ENCODE measurements at regions not wholly inside any gene's neighbourhood (a gene's known extent, or its start where the extent isn't known, plus 50 kb on each side); places are given as distances from the start of the nearest gene placed in this dataset.
"Not testable (repeated sequence)": the region's sequence is repeated elsewhere in the genome, so short reads cannot be mapped to it uniquely, and the experiment has no call there.

DNA sequence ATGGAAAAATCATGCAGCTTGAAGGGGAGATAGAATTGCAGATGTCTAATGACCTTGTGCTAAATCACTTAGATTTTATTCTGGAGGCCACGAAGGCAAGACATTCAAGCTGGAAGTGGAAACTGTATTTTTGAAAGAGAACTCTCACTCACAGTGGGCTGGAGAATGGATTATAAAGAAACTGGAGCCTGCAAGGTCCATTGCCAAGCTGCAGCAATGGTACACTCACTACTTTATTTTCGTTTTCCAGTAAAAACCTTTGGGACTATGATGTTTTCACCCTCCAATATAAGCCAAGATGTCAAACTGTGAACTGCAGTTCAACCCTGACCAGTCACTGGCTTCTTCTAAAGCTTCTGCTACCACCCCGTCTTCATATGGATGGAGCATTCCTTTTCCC, 62.0 kb downstream of the SKIDA1 start:
- DNase-seq (ENCODE audit: low read depth): no peak

- DNase-seq (ENCODE audit: low read depth): no peak
These were observed 67.2 kb downstream of the SKIDA1 start for GRCh38 chr10:21458126-21458871.

DNA sequence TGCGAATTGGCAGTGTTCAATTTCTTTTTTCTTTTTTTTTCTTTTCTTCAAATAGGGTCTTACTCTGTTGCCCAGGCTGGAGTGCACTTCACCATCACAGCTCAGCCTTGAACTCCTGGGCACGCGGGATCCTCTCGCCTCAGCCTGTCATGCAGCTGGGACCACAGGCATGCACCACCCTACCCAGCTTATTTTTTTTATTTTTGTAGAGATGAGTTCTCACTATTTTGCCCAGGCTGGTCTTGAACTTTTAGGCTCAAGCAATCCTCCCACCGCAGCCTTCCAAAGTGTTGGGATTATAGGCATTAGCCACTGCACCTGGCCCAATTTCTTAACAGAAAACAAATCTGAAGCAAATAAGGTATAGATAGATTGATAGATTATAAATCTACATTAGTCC, 69.3 kb downstream of the SKIDA1 start:
- DNase-seq (ENCODE audit: low read depth): no peak

DNA sequence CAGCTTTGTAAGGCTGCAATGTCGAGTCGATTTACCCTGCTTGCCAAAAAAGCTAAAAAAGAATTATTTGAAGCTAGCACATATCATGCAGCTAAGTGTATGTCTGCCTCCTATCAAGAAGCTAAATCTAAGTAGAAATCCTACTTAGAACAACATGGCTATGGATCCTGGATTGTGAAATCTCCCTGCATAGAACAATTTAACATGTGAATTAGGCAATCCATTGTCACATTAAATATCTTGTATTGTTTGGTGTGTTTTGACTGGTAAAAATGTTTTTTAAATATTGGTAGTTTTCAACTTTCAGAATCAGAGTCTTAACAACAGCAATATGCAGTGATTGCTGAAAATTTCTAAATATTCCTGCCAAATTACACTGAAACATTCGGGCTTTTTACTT, 73.3 kb downstream of the SKIDA1 start:
- DNase-seq (ENCODE audit: low read depth): peak; percentile 8

DNA sequence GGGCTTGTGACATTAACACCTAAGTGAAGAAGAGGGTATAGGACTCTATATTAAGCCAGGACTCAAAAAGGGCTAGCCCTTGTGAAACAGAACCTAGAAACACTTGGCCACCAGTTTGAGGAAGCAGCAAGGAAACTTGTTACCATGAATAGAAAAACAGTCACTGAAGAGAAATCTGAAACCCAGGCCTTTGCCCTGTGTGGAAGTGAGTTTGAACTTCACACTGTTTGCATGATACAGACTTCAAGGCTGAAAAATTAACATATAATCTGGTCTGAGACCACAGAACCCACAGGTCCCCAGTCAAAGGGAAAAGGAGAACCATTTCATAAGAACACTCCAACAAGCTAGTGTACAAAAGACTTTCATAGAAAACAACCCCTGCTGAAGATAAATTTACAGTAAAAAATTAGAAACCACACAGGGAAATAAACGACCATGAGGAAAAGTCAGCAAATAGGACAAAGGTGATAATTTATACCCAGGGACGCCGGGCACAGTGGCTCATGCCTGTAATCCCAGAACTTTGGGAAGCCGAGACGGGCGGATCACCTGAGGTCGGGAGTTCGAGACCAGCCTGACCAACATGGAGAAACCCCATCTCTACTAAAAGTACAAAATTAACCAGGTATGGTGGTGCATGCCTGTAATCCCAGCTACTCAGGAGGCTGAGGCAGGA, 76.1 kb downstream of the SKIDA1 start:
- DNase-seq (ENCODE audit: low read depth): peak; percentile 8

- DNase-seq (ENCODE audit: low read depth): no peak
These were observed 80.3 kb downstream of the SKIDA1 start for GRCh38 chr10:21445163-21445562.

GRCh38 chr10:21441625-21442024, 83.9 kb downstream of the SKIDA1 start:
- no peak for DNase-seq (ENCODE audit: low read depth)

DNA sequence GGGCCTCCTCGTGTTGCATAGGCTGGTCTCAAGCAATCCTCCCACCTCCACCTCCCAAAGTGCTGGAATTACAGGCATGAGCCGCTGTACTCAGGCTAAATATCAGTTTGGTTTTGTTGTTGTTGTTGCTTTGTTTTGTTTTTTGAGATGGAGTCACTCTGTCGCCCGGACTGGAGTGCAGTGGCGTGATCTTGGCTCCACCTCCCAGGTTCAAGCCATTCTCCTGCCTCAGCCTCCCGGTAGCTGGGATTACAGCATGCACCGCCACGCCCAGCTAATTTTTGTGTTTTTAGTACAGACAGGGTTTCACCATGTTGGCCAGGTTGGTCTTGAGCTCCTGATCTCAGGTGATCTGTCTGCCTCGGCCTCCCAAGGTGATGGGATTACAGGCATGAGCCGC, 86.6 kb downstream of the SKIDA1 start:
- not testable (repeated sequence) for DNase-seq (ENCODE audit: low read depth)

GRCh38 chr10:21437770-21438382, 87.6 kb downstream of the SKIDA1 start:
- DNase-seq (ENCODE audit: low read depth): no peak

- DNase-seq (ENCODE audit: low read depth): no peak
These were observed 93.2 kb downstream of the SKIDA1 start for GRCh38 chr10:21432266-21432665.

DNA sequence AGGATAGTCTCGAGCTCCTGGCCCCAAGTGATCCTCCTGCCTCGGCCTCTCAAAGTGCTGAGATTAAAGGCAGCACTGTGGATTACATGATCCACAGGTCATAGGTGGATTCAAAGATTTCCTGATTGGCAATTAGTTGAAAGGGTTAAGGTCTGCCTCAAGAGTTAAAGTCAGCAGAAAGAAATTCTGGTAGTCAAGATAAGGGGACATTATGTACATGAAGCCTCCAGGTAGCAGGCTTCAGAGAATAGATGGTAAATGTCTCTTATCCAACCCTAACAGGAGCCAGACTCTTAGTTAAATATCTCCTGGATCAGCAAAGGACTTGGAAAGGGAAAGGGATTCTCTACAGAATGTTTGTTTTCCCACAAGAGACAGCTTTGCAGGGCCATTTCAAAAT, 93.7 kb downstream of the SKIDA1 start:
- DNase-seq (ENCODE audit: low read depth): no peak

DNA sequence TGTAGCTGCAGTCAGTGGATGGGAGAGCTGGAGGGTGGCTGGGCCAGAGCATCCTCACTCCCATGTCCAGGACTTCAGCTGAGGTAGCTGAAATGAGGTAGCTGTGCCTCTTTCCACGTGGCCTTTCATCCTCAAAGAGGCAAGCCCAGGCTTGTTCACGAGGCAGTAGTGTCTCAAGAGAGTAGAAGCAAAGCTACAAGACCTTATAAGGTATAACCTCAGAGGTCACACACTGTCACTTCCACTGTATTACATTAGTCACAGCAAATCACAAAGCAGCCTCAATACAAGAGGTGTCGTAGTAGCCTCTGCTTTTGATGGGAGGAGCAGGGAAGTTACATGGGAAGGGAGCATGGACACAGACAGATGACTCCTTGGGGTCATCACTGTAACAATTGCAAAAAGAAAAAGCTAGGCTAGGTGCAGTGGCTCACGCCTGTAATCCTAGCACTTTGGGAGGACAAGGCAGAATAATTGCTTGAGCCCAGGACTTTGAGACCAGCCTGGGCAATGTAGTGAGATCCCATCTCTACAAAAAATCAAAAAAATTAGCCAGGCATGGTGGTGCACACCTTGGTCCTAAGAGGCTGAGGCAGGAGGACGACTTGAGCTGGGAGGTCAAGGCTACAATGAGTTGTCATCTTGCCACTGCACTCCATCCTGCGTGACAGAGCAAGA, 97.5 kb downstream of the SKIDA1 start:
- peak; percentile 31 for DNase-seq (ENCODE audit: low read depth)

- DNase-seq (ENCODE audit: low read depth): no peak
These were observed 101.0 kb downstream of the SKIDA1 start for GRCh38 chr10:21424459-21424861.

- DNase-seq (ENCODE audit: low read depth): no peak
These were observed 101.6 kb downstream of the SKIDA1 start for GRCh38 chr10:21423850-21424249.

- no peak for DNase-seq (ENCODE audit: low read depth)
These were observed 102.1 kb downstream of the SKIDA1 start for GRCh38 chr10:21423338-21423737.

GRCh38 chr10:21421794-21422193, 103.7 kb downstream of the SKIDA1 start:
- DNase-seq (ENCODE audit: low read depth): no peak

DNA sequence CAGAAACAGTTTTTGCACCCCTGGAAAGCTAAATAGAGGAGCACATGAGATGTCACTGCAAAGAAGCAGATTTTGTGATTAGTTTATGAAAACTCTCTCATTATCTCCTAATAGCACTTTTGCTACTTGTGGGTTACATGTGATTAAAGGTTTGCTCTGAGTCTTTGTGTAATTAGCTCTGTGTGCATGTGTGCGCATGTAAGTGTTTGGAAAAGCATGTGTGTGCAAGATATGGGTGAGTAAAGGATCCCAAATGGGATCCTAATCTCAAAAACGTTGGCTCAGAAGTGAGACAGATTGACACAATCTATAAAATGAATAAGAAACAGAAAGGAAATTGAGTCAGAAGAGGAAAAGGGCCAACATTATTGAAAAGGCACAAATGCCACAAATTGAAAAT, 104.5 kb downstream of the SKIDA1 start:
- no peak for DNase-seq (ENCODE audit: low read depth)

GRCh38 chr10:21418981-21419576, 106.4 kb downstream of the SKIDA1 start:
- DNase-seq (ENCODE audit: low read depth): peak; percentile 43

- no peak for DNase-seq (ENCODE audit: low read depth)
These were observed 108.2 kb downstream of the SKIDA1 start for GRCh38 chr10:21417172-21417712.

GRCh38 chr10:21413680-21414079, 111.8 kb downstream of the SKIDA1 start:
- DNase-seq (ENCODE audit: low read depth): no peak

GRCh38 chr10:21413268-21413667, 112.2 kb downstream of the SKIDA1 start:
- no peak for DNase-seq (ENCODE audit: low read depth)

- peak; percentile 74 for DNase-seq (ENCODE audit: low read depth)
These were observed 118.8 kb downstream of the SKIDA1 start for GRCh38 chr10:21406595-21407193.
